ENCODE measurements at regions not wholly inside any gene's neighbourhood (a gene's known extent, or its start where the extent isn't known, plus 50 kb on each side); places are given as distances from the start of the nearest gene placed in this dataset.

DNA sequence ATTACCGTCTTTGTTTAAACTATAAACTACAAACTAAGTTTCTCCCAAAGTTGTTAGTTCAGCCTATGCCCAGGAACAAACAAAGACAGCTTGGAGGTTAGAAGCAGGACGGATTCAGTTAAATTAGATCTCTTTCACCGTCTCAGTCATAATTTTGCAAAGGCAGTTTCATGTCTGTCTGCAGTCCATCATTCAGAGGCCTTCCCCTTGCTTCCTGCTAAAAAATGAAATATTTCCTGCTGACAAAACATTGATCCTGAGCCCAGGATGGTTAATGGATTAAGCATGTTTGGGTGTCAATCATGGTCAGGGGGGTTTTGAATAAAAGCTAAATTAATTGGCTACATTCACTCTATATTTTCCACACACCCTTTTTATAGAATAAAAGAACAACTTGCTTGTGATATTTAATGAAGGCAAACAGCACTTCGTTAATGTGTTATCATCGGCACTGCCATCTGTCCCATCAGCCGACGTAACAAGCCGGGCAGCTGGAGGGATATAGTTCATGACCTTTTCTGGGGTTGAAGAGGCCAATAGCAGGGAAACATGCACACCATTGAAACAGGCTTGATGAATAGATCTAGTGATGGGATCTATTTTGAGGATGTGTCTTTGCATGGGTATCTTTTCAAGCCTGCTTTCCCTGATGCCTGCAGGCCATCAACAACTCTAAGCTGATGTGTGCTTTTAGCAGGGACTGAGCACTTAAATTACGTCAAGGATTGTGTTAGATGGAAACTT lies 521.3 kb upstream of the TMEM132C start:
- TF ChIP-seq, protein P1, sequence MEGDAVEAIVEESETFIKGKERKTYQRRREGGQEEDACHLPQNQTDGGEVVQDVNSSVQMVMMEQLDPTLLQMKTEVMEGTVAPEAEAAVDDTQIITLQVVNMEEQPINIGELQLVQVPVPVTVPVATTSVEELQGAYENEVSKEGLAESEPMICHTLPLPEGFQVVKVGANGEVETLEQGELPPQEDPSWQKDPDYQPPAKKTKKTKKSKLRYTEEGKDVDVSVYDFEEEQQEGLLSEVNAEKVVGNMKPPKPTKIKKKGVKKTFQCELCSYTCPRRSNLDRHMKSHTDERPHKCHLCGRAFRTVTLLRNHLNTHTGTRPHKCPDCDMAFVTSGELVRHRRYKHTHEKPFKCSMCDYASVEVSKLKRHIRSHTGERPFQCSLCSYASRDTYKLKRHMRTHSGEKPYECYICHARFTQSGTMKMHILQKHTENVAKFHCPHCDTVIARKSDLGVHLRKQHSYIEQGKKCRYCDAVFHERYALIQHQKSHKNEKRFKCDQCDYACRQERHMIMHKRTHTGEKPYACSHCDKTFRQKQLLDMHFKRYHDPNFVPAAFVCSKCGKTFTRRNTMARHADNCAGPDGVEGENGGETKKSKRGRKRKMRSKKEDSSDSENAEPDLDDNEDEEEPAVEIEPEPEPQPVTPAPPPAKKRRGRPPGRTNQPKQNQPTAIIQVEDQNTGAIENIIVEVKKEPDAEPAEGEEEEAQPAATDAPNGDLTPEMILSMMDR (IDR thresholded peaks at IDR 0.05) = no peak
- no peak for TF ChIP-seq POLR2A (IDR thresholded peaks at IDR 0.05)

Data from adrenal gland (tissue), 5 donors.